H9 (cell line): ENCODE measurements at regions not wholly inside any gene's neighbourhood (a gene's known extent, or its start where the extent isn't known, plus 50 kb on each side); places are given as distances from the start of the nearest gene placed in this dataset.

Source experiments
- DNase-seq: peaks from one replicate; pipeline ENCODE4 v3.0.0-alpha.2; 2017
- H2AFZ ChIP-seq: one replicate; pipeline ENCODE4 v1.6.1; 2013; ENCODE audit warnings: mild to moderate bottlenecking, low read length, control low read depth, moderate library complexity
- H2AK5ac ChIP-seq: 2 replicates; pipeline ENCODE4 v1.6.1; 2013; ENCODE audit warnings: low read length, control low read depth, mixed read lengths; ENCODE audit not compliant: insufficient read length
- H2BK120ac ChIP-seq: one replicate; pipeline ENCODE4 v1.6.1; 2013; ENCODE audit warnings: low read depth, mild to moderate bottlenecking, low read length, control low read depth, inconsistent platforms; ENCODE audit not compliant: poor library complexity, severe bottlenecking
- H2BK12ac ChIP-seq: 2 replicates; pipeline ENCODE4 v1.6.1; 2013; ENCODE audit warnings: low read length, control low read depth, mixed read lengths, low read depth; ENCODE audit not compliant: insufficient read length
- H2BK15ac ChIP-seq: 2 replicates; pipeline ENCODE4 v1.6.1; 2013; ENCODE audit warnings: low read depth, low read length, control low read depth
- H2BK20ac ChIP-seq: one replicate; pipeline ENCODE4 v1.6.1; 2013; ENCODE audit warnings: low read depth, mild to moderate bottlenecking, low read length, control low read depth, inconsistent platforms; ENCODE audit not compliant: poor library complexity, severe bottlenecking
- H2BK5ac ChIP-seq: 2 replicates; pipeline ENCODE4 v1.6.1; 2013; ENCODE audit warnings: low read length, control low read depth, mixed read lengths; ENCODE audit not compliant: insufficient read length
- H3K14ac ChIP-seq: 2 replicates; pipeline ENCODE4 v1.6.1; 2013; ENCODE audit warnings: low read length, control low read depth; ENCODE audit not compliant: insufficient read depth
- H3K18ac ChIP-seq: 2 replicates; pipeline ENCODE4 v1.6.1; 2013; ENCODE audit warnings: low read depth, mild to moderate bottlenecking, mixed read lengths, low read length, control low read depth; ENCODE audit not compliant: insufficient read length
- H3K23ac ChIP-seq: 2 replicates; pipeline ENCODE4 v1.6.1; 2013; ENCODE audit warnings: low read length, control low read depth, mixed read lengths, low read depth; ENCODE audit not compliant: insufficient read length
- H3K23me2 ChIP-seq: 2 replicates; pipeline ENCODE4 v1.6.1; 2013; ENCODE audit warnings: low read depth, mild to moderate bottlenecking, mixed read lengths, low read length, control low read depth; ENCODE audit not compliant: insufficient read length, poor library complexity, severe bottlenecking
- H3K27ac ChIP-seq: 2 replicates; pipeline ENCODE4 v1.5.1; 2013; ENCODE audit warnings: low read length, control low read depth, mixed read lengths, low read depth; ENCODE audit not compliant: insufficient read length
- H3K27me3 ChIP-seq: 2 replicates; pipeline ENCODE4 v1.6.1; 2013; ENCODE audit warnings: low read length, control low read depth, inconsistent platforms; ENCODE audit not compliant: insufficient read depth
- H3K4ac ChIP-seq: 2 replicates; pipeline ENCODE4 v1.6.1; 2013; ENCODE audit warnings: low read depth, mild to moderate bottlenecking, control low read depth, inconsistent platforms, low read length, moderate library complexity
- H3K4me1 ChIP-seq: 2 replicates; pipeline ENCODE4 v1.6.1; 2013; ENCODE audit warnings: low read length, control low read depth, inconsistent platforms; ENCODE audit not compliant: insufficient read depth
- H3K4me2 ChIP-seq: 2 replicates; pipeline ENCODE4 v1.6.1; 2013; ENCODE audit warnings: low read length, control low read depth, mixed read lengths; ENCODE audit not compliant: insufficient read length, insufficient read depth
- H3K56ac ChIP-seq: 2 replicates; pipeline ENCODE4 v1.6.1; 2013; ENCODE audit warnings: low read depth, mild to moderate bottlenecking, mixed read lengths, low read length, control low read depth; ENCODE audit not compliant: insufficient read length
- H3K79me1 ChIP-seq: 2 replicates; pipeline ENCODE4 v1.6.1; 2013; ENCODE audit warnings: low read depth, mild to moderate bottlenecking, moderate library complexity, low read length, control low read depth, inconsistent platforms; ENCODE audit not compliant: insufficient read depth, poor library complexity, severe bottlenecking
- H3K79me2 ChIP-seq: 2 replicates; pipeline ENCODE4 v1.6.1; 2013; ENCODE audit warnings: low read length, control low read depth, inconsistent platforms; ENCODE audit not compliant: insufficient read depth
- H3K9ac ChIP-seq: 2 replicates; pipeline ENCODE4 v1.6.1; 2013; ENCODE audit warnings: low read length, control low read depth, mixed read lengths; ENCODE audit not compliant: insufficient read length; ENCODE audit errors: extremely low read depth
- H3K9me3 ChIP-seq: one replicate; pipeline ENCODE4 v1.6.1; 2013; ENCODE audit warnings: low read depth, low read length, inconsistent platforms; ENCODE audit not compliant: control insufficient read depth
- H3T11ph ChIP-seq: one replicate; pipeline ENCODE4 v1.6.1; 2013; ENCODE audit warnings: mild to moderate bottlenecking, low read length, control low read depth, inconsistent platforms
- H4K20me1 ChIP-seq: one replicate; pipeline ENCODE4 v1.6.1; 2013; ENCODE audit not compliant: control insufficient read depth, insufficient read length, insufficient read depth
- H4K5ac ChIP-seq: 2 replicates; pipeline ENCODE4 v1.6.1; 2013; ENCODE audit warnings: low read depth, mild to moderate bottlenecking, mixed read lengths, low read length, control low read depth; ENCODE audit not compliant: insufficient read length
- H4K8ac ChIP-seq: replicated peaks from 2 replicates; pipeline ENCODE4 v1.6.1; 2013; ENCODE audit warnings: low read length, control low read depth, mixed read lengths, low read depth; ENCODE audit not compliant: insufficient read length
- H4K91ac ChIP-seq: 2 replicates; pipeline ENCODE4 v1.6.1; 2013; ENCODE audit warnings: low read depth, mild to moderate bottlenecking, moderate library complexity, mixed read lengths, low read length, control low read depth; ENCODE audit not compliant: insufficient read length
- H3K27ac Mint-ChIP-seq, 3 experiments: 2 replicates in 2 of 3; 3 replicates in 1 of 3; pipeline ENCODE4 v1.8.0; 2020 to 2021; ENCODE audit warnings: mixed read lengths in 3 of 3, mild to moderate bottlenecking in 1 of 3, moderate library complexity in 1 of 3
- H3K27me3 Mint-ChIP-seq: 2 replicates; pipeline ENCODE4 v1.8.0; 2021; ENCODE audit warnings: low read depth, mild to moderate bottlenecking, moderate library complexity, mixed read lengths
- H3K36me3 Mint-ChIP-seq, 3 experiments: 2 replicates in 2 of 3; 3 replicates in 1 of 3; pipeline ENCODE4 v1.8.0; 2020 to 2021; ENCODE audit warnings: low read depth in 3 of 3, mixed read lengths in 3 of 3; ENCODE audit not compliant: insufficient read depth in 1 of 3
- H3K4me1 Mint-ChIP-seq, 2 experiments: 2 replicates each; pipeline ENCODE4 v1.8.0; 2020; ENCODE audit warnings: mixed read lengths in 2 of 2
- H3K4me3 Mint-ChIP-seq, 2 experiments: 2 replicates in 1 of 2; 3 replicates in 1 of 2; pipeline ENCODE4 v1.8.0; 2020 to 2021; ENCODE audit warnings: mild to moderate bottlenecking in 2 of 2, mixed read lengths in 2 of 2, moderate library complexity in 1 of 2
- H3K9me3 Mint-ChIP-seq, 2 experiments: 2 replicates in 1 of 2; 3 replicates in 1 of 2; pipeline ENCODE4 v1.8.0; 2020; ENCODE audit warnings: mild to moderate bottlenecking in 2 of 2, mixed read lengths in 2 of 2, moderate library complexity in 1 of 2
- CTCF ChIP-seq: fragments of 200-600 bp; sonication (generic); conservative IDR thresholded peaks from 3 replicates; pipeline ENCODE4 v1.8.0; 2021; ENCODE audit warnings: antibody characterized with exemption, mild to moderate bottlenecking
- WGBS: extraction: QIAGEN DNeasy Blood & Tissue Kit; methylation state at CpG from one replicate; pipeline ENCODE4 v1.1.7; 2013; ENCODE audit warnings: missing lambda C conversion rate, low lambda C conversion rate, mixed read lengths; ENCODE audit not compliant: insufficient read length; ENCODE audit errors: extremely low coverage; 5-methylcytosine and 5-hydroxymethylcytosine counted together

- H2AK5ac ChIP-seq: no peak overlapping the region
- no peak overlapping the region for H3K27ac ChIP-seq
- H2BK12ac ChIP-seq: no peak overlapping the region
- H3K9me3 ChIP-seq: no peaks in the 10 kb centered on the region
- Mint-ChIP-seq H3K27ac (no peak overlapping the region), H3K9me3 (no peaks in the 10 kb centered on the region), H3K4me1 (peaks cover 5 to 6% of the 10 kb centered on the region in 2 experiments; a peak in 3 of 4 replicates), H3K36me3 (no peaks in the 10 kb centered on the region), H3K27me3 (peaks cover 7% of the 10 kb centered on the region), H3K4me3 (no peak overlapping the region)
- no peak overlapping the region for H3K4me2 ChIP-seq
- TF ChIP-seq CTCF: no peak
- H3K27me3 ChIP-seq: no peaks in the 10 kb centered on the region
- H2BK5ac ChIP-seq: no peak overlapping the region
- no peak overlapping the region for H3K9ac ChIP-seq
- H2BK120ac ChIP-seq: no peak overlapping the region
- no peak overlapping the region for H4K91ac ChIP-seq
- no peaks in the 10 kb centered on the region for H3K23me2 ChIP-seq
- no peaks in the 10 kb centered on the region for H3K4me1 ChIP-seq
- H3K23ac ChIP-seq: no peak overlapping the region
- no peaks in the 10 kb centered on the region for H3K79me1 ChIP-seq
- no peak overlapping the region for H2BK15ac ChIP-seq
- no peak overlapping the region for H2BK20ac ChIP-seq
- H4K5ac ChIP-seq: no peak overlapping the region
- no peak overlapping the region for H3K14ac ChIP-seq
- no peak overlapping the region for H3K4ac ChIP-seq
- H2AFZ ChIP-seq: no peak overlapping the region
- no peak overlapping the region for H3K56ac ChIP-seq
- no peak overlapping the region for H3T11ph ChIP-seq
- WGBS: no CpG with 5 or more reads among the region's 2 CpGs
- H4K8ac ChIP-seq: no peak overlapping the region
- no peak for DNase-seq
- no peak overlapping the region for H3K18ac ChIP-seq
- no peaks in the 10 kb centered on the region for H4K20me1 ChIP-seq
- no peaks in the 10 kb centered on the region for H3K79me2 ChIP-seq
Observed at GRCh38 chr4:159451006-159451405, 348.1 kb downstream of the RAPGEF2 start.
